Gastrocnemius medialis (tissue), 4 donors: ENCODE measurements at regions not wholly inside any gene's neighbourhood (a gene's known extent, or its start where the extent isn't known, plus 50 kb on each side); places are given as distances from the start of the nearest gene placed in this dataset.

Experiments
- POLR2A ChIP-seq, 2 donors: fragments of 450-650 bp; IDR thresholded peaks; one replicate each; pipeline ENCODE4 v1.6.1; 2017; ENCODE audit warnings: antibody characterized with exemption in 2 of 2, mild to moderate bottlenecking in 2 of 2, moderate library complexity in 2 of 2
- TF ChIP-seq, protein P1 (sequence below), 5 experiments: fragments of 450-650 bp in 3 of 5; fragments of 200-600 bp in 2 of 5; sonication (generic) in 2 of 5; IDR thresholded peaks in 4 of 5; conservative IDR thresholded peaks in 1 of 5; 1 replicate in 4 of 5; 2 replicates in 1 of 5; pipeline ENCODE4 v1.5.1; 2016 to 2019; ENCODE audit warnings: antibody characterized with exemption in 5 of 5, mild to moderate bottlenecking in 3 of 5, moderate library complexity in 3 of 5

GRCh38 chr16:62100651-62101050, 64.4 kb upstream of the CDH8 start:
- TF ChIP-seq, protein P1, sequence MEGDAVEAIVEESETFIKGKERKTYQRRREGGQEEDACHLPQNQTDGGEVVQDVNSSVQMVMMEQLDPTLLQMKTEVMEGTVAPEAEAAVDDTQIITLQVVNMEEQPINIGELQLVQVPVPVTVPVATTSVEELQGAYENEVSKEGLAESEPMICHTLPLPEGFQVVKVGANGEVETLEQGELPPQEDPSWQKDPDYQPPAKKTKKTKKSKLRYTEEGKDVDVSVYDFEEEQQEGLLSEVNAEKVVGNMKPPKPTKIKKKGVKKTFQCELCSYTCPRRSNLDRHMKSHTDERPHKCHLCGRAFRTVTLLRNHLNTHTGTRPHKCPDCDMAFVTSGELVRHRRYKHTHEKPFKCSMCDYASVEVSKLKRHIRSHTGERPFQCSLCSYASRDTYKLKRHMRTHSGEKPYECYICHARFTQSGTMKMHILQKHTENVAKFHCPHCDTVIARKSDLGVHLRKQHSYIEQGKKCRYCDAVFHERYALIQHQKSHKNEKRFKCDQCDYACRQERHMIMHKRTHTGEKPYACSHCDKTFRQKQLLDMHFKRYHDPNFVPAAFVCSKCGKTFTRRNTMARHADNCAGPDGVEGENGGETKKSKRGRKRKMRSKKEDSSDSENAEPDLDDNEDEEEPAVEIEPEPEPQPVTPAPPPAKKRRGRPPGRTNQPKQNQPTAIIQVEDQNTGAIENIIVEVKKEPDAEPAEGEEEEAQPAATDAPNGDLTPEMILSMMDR (IDR thresholded peaks at IDR 0.05 in 4 of 5, conservative IDR thresholded peaks at IDR 0.05 in 1 of 5), result no peak
- no peak for TF ChIP-seq POLR2A (IDR thresholded peaks at IDR 0.05)
